Thyroid gland (tissue), 4 donors: ENCODE measurements at regions not wholly inside any gene's neighbourhood (a gene's known extent, or its start where the extent isn't known, plus 50 kb on each side); places are given as distances from the start of the nearest gene placed in this dataset.

ENCODE experiments used
- DNase-seq, 2 donors: peaks; one replicate each; pipeline ENCODE4 v3.0.0-alpha.2; 2019
- H3K27ac ChIP-seq, 3 donors: fragments of 200-600 bp; sonication (generic); 1 replicate in 2 of 3; 2 replicates in 1 of 3; pipeline ENCODE4 v1.5.1; 2016 to 2019; ENCODE audit warnings: mild to moderate bottlenecking in 1 of 3, moderate library complexity in 1 of 3
- H3K27me3 ChIP-seq: fragments of 200-600 bp; sonication (generic); one replicate; pipeline ENCODE4 v1.5.1; 2019
- H3K36me3 ChIP-seq, 2 donors: fragments of 200-600 bp; sonication (generic); one replicate each; pipeline ENCODE4 v1.5.1; 2016 to 2019
- H3K4me1 ChIP-seq, 2 donors: fragments of 200-600 bp; sonication (generic); one replicate each; pipeline ENCODE4 v1.5.1; 2017 to 2019
- H3K4me3 ChIP-seq, 3 donors: fragments of 200-600 bp; sonication (generic); replicated peaks in 1 of 3; 1 replicate in 2 of 3; 2 replicates in 1 of 3; pipeline ENCODE4 v1.5.1; 2016; ENCODE audit warnings: mild to moderate bottlenecking in 1 of 3
- H3K9me3 ChIP-seq: fragments of 200-600 bp; sonication (generic); one replicate; pipeline ENCODE4 v1.5.1; 2017
- CTCF ChIP-seq, 6 experiments: fragments of 200-600 bp in 3 of 6; fragments of 450-650 bp in 3 of 6; sonication (generic) in 3 of 6; IDR thresholded peaks; one replicate each; pipeline ENCODE4 v1.5.1; 2016 to 2019; ENCODE audit warnings: antibody characterized with exemption in 6 of 6, mild to moderate bottlenecking in 2 of 6, inconsistent platforms in 1 of 6, moderate library complexity in 1 of 6
- POLR2A ChIP-seq, 2 donors: fragments of 450-650 bp; IDR thresholded peaks; one replicate each; pipeline ENCODE4 v1.6.1; 2017; ENCODE audit warnings: antibody characterized with exemption in 2 of 2, mild to moderate bottlenecking in 2 of 2, moderate library complexity in 1 of 2
- WGBS, 2 donors: methylation state at CpG; one replicate each; pipeline ENCODE4 v1.1.5; 2017; 5-methylcytosine and 5-hydroxymethylcytosine counted together
- intact Hi-C: fragments of 100-400 bp; cut with DNase I; formaldehyde crosslinking; loops from one replicate; pipeline ENCODE4 v1.15.1; 2023

- no peak for DNase-seq
- no peaks in the 10 kb centered on the region for H3K4me1 ChIP-seq
- no peaks in the 10 kb centered on the region for H3K9me3 ChIP-seq
- H3K27ac ChIP-seq: no peak overlapping the region
- no peak overlapping the region for H3K4me3 ChIP-seq
- 72 to 73% methylated on average over 4 of the region's 4 CpGs for WGBS, 2 donors
- H3K27me3 ChIP-seq: no peaks in the 10 kb centered on the region
- TF ChIP-seq CTCF (IDR thresholded peaks at IDR 0.05) (no peak), POLR2A (IDR thresholded peaks at IDR 0.05) (no peak)
- intact Hi-C loops: no loop called here
- no peaks in the 10 kb centered on the region for H3K36me3 ChIP-seq
Measured at GRCh38 chr12:17215759-17216570, 610.0 kb upstream of the LMO3 start.

GRCh38 chr12:17214929-17215328 lies 609.0 kb upstream of the LMO3 start:
- H3K36me3 ChIP-seq: no peaks in the 10 kb centered on the region
- H3K27me3 ChIP-seq: no peaks in the 10 kb centered on the region
- 34% methylated on average over 2 of the region's 2 CpGs for WGBS, 2 donors
- no peak overlapping the region for H3K27ac ChIP-seq
- no peak overlapping the region for H3K4me3 ChIP-seq
- DNase-seq: no peak
- TF ChIP-seq CTCF (IDR thresholded peaks at IDR 0.05) (no peak), POLR2A (IDR thresholded peaks at IDR 0.05) (no peak)
- H3K4me1 ChIP-seq: no peaks in the 10 kb centered on the region
- H3K9me3 ChIP-seq: no peaks in the 10 kb centered on the region
- intact Hi-C loops: no loop called here

GRCh38 chr12:17206553-17206952 lies 600.6 kb upstream of the LMO3 start:
- Histone ChIP-seq H3K36me3 (no peaks in the 10 kb centered on the region), H3K9me3 (no peaks in the 10 kb centered on the region), H3K27me3 (no peaks in the 10 kb centered on the region), H3K4me1 (no peaks in the 10 kb centered on the region), H3K27ac (no peak overlapping the region), H3K4me3 (no peak overlapping the region)
- TF ChIP-seq CTCF (IDR thresholded peaks at IDR 0.05) (no peak), POLR2A (IDR thresholded peaks at IDR 0.05) (no peak)
- intact Hi-C loops: no loop called here
- no peak for DNase-seq

- H3K36me3 ChIP-seq: no peaks in the 10 kb centered on the region
- H3K27me3 ChIP-seq: no peaks in the 10 kb centered on the region
- 75 to 86% methylated on average over 2 of the region's 3 CpGs for WGBS, 2 donors
- TF ChIP-seq CTCF (IDR thresholded peaks at IDR 0.05) (no peak), POLR2A (IDR thresholded peaks at IDR 0.05) (no peak)
- no peak overlapping the region for H3K4me3 ChIP-seq
- no peak for DNase-seq
- no peak overlapping the region for H3K27ac ChIP-seq
- no peaks in the 10 kb centered on the region for H3K9me3 ChIP-seq
- intact Hi-C loops: no loop called here
- no peaks in the 10 kb centered on the region for H3K4me1 ChIP-seq
Measured at GRCh38 chr12:17204289-17205054, 598.5 kb upstream of the LMO3 start.

- intact Hi-C loops: no loop called here
- Histone ChIP-seq H3K4me1 (no peaks in the 10 kb centered on the region), H3K36me3 (no peaks in the 10 kb centered on the region), H3K4me3 (no peak overlapping the region), H3K27me3 (no peaks in the 10 kb centered on the region), H3K9me3 (no peaks in the 10 kb centered on the region), H3K27ac (no peak overlapping the region)
- DNase-seq: no peak
- 85% methylated on average over 4 of the region's 5 CpGs for WGBS, 2 donors
- TF ChIP-seq POLR2A (IDR thresholded peaks at IDR 0.05) (no peak), CTCF (IDR thresholded peaks at IDR 0.05) (no peak)
Measured at GRCh38 chr12:17203497-17203896, 597.5 kb upstream of the LMO3 start.
